IMR-90 (cell line): ENCODE measurements at regions not wholly inside any gene's neighbourhood (a gene's known extent, or its start where the extent isn't known, plus 50 kb on each side); places are given as distances from the start of the nearest gene placed in this dataset.

Source experiments
- BHLHE40 ChIP-seq: fragments of 150-350 bp; IDR thresholded peaks from 2 replicates; pipeline ENCODE4 v1.6.1; 2016; ENCODE audit warnings: mild to moderate bottlenecking, low read depth, low read length
- CEBPB ChIP-seq: IDR thresholded peaks from 2 replicates; pipeline ENCODE4 v1.6.1; 2012; ENCODE audit warnings: low read depth, low read length, improper control_type of control experiment
- CHD1 ChIP-seq: IDR thresholded peaks from 2 replicates; pipeline ENCODE4 v1.6.1; 2012; ENCODE audit warnings: low read depth, low read length, improper control_type of control experiment
- CTCF ChIP-seq: conservative IDR thresholded peaks from 2 replicates; pipeline ENCODE4 v1.5.1; 2012; ENCODE audit warnings: mild to moderate bottlenecking, low read depth, low read length, improper control_type of control experiment
- ELK1 ChIP-seq: fragments of 150-350 bp; IDR thresholded peaks from 2 replicates; pipeline ENCODE4 v1.6.1; 2016; ENCODE audit warnings: low read depth, mild to moderate bottlenecking, low read length, moderate library complexity, borderline replicate concordance
- MAFK ChIP-seq: IDR thresholded peaks from 2 replicates; pipeline ENCODE4 v1.6.1; 2012; ENCODE audit warnings: low read depth, low read length, improper control_type of control experiment
- MAZ ChIP-seq: IDR thresholded peaks from 2 replicates; pipeline ENCODE4 v1.6.1; 2012; ENCODE audit warnings: low read depth, mild to moderate bottlenecking, low read length, improper control_type of control experiment, moderate library complexity, borderline replicate concordance
- POLR2A ChIP-seq: IDR thresholded peaks from 2 replicates; pipeline ENCODE4 v1.6.1; 2012; ENCODE audit warnings: mild to moderate bottlenecking, low read depth, low read length
- RAD21 ChIP-seq: IDR thresholded peaks from 2 replicates; pipeline ENCODE4 v1.6.1; 2012; ENCODE audit warnings: low read length, improper control_type of control experiment
- RCOR1 ChIP-seq: IDR thresholded peaks from 2 replicates; pipeline ENCODE4 v1.6.1; 2012; ENCODE audit warnings: mild to moderate bottlenecking, low read length, improper control_type of control experiment; ENCODE audit not compliant: insufficient replicate concordance
- RFX5 ChIP-seq: IDR thresholded peaks from 2 replicates; pipeline ENCODE4 v1.8.0; 2012; ENCODE audit warnings: low read depth, mild to moderate bottlenecking, low read length, moderate library complexity
- SMC3 ChIP-seq: fragments of 150-350 bp; IDR thresholded peaks from 2 replicates; pipeline ENCODE4 v1.6.1; 2016; ENCODE audit warnings: low read depth, mild to moderate bottlenecking, antibody characterized with exemption, low read length, moderate library complexity
- USF2 ChIP-seq: fragments of 150-350 bp; IDR thresholded peaks from 2 replicates; pipeline ENCODE4 v1.6.1; 2017; ENCODE audit warnings: mild to moderate bottlenecking, antibody characterized with exemption, low read length, low read depth

GRCh38 chr4:162497564-162498167 is 333.9 kb upstream of the FSTL5 start:
- TF ChIP-seq USF2 (no peak), ELK1 (no peak), CTCF (peak; percentile 85), RAD21 (peak; percentile 94), CHD1 (no peak), MAZ (no peak), CEBPB (peak; percentile 100), POLR2A (no peak), RFX5 (no peak), MAFK (no peak), SMC3 (peak; percentile 76), RCOR1 (no peak), BHLHE40 (no peak)
